ENCODE measurements at regions not wholly inside any gene's neighbourhood (a gene's known extent, or its start where the extent isn't known, plus 50 kb on each side); places are given as distances from the start of the nearest gene placed in this dataset.

DNA sequence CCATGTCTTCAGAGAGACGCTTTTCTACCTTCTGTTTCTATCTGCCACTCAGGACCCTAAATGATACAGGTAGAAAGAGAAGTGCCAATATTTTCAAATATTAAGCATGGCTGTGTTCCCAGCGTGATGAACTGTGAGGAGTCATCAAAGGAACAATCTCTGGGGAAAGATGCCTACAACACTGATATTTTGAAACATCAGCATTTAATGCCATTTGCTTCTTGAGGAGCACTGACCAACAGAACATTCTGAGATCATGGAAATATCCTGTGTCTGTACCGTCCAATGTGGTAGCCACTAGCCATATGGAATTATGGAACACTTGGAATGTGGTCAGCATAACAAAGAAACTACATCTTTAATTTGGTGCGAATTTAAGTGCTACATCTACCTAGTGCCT is 117.9 kb upstream of the COL6A5 start:
- no peaks in the 10 kb centered on the region for H3K9me3 ChIP-seq
- H3K4me2 ChIP-seq = no peak overlapping the region
- no peak for TF ChIP-seq Cebpa-rat (IDR thresholded peaks at IDR 0.05)
- no peaks in the 10 kb centered on the region for H3K36me3 ChIP-seq
- H3K27me3 ChIP-seq = no peaks in the 10 kb centered on the region
- no peak overlapping the region for H3K27ac ChIP-seq
- no peak overlapping the region for H3K4me3 ChIP-seq
- H4K20me1 ChIP-seq = no peaks in the 10 kb centered on the region
- H3K4me1 ChIP-seq = no peaks in the 10 kb centered on the region
- no peak overlapping the region for H3K9ac ChIP-seq

DNA sequence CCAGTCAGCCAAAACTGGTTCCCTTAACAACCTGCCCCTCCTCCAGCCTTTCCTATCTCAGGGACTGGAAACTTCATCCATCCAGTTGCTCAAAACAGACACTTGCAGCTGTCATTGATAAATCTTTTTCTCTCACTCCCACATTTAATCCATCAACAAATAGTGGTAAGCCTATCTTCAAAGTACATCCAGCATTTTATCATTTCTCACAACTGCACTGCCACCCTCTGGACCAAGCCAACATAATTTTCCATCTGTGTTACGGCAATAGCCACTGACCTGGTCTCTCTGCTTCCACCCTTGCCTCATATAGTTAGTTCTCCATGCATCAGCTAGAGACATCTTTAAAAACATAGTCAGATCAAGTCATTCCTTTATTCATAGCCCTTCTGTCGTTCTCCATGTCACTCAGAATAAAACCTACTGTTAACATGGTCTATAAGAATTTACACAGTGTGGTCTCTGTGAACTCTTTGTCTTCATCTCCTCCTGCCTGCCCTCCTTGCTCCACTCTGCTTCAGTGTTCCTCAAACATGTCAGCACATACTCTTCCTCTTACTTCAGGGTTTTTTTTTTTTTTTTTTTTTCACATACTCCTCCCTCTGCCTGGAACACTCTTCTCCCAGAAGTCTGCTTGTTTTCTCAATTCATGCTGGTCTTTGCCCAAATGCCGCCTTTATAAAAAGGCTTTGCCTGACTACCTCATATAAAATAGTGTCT is 102.5 kb upstream of the COL6A5 start:
- no peak for TF ChIP-seq Cebpa-rat (IDR thresholded peaks at IDR 0.05)
- Histone ChIP-seq H3K9me3 (no peaks in the 10 kb centered on the region), H3K4me3 (no peak overlapping the region), H3K27ac (no peak overlapping the region), H3K9ac (no peak overlapping the region), H3K36me3 (no peaks in the 10 kb centered on the region), H3K27me3 (no peaks in the 10 kb centered on the region), H3K4me2 (no peak overlapping the region), H3K4me1 (no peaks in the 10 kb centered on the region), H4K20me1 (no peaks in the 10 kb centered on the region)

DNA sequence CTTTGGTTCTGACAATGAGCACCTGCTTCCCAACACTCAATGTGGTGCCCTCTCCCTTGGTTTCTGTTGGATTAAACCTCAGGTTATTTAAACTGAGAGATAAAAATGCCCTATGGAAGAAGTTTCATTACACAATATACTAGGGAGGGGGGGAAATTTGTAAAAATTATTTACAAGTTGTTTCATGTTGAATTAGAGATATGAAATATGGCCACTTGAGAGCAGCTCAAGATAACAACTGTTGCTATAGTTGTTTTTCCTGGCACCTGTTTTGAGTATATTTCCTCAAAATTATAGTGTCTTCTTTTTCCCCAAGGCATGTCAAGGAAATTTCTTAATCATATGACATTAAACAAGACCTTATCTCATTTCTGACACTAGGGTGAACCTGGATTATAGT is 101.7 kb upstream of the COL6A5 start:
- H3K4me3 ChIP-seq = no peak overlapping the region
- no peak overlapping the region for H3K9ac ChIP-seq
- TF ChIP-seq Cebpa-rat (IDR thresholded peaks at IDR 0.05) = no peak
- H3K27me3 ChIP-seq = no peaks in the 10 kb centered on the region
- no peaks in the 10 kb centered on the region for H3K4me1 ChIP-seq
- no peaks in the 10 kb centered on the region for H4K20me1 ChIP-seq
- H3K27ac ChIP-seq = no peak overlapping the region
- no peaks in the 10 kb centered on the region for H3K9me3 ChIP-seq
- H3K4me2 ChIP-seq = no peak overlapping the region
- no peaks in the 10 kb centered on the region for H3K36me3 ChIP-seq

DNA sequence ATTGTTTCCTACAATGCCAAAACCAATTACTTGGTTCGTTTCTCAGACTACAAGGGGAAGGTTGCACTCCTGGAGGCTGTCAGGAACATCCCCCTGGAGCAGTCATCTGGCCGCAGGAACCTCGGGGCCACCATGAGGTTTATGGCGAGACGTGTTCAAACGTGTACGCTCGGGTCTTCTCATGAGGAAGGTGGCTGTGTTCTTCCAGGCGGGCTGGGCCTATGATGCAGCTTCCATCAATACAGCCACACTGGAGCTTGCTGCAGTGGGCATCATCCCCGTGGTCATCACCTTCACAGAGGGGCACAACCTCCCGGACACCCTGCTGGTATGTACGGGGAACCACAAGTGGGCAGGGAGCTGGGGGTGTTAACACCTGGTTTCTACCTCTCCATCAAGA is 94.5 kb upstream of the COL6A5 start:
- Histone ChIP-seq H3K9ac (no peak overlapping the region), H4K20me1 (no peaks in the 10 kb centered on the region), H3K27ac (no peak overlapping the region), H3K9me3 (no peaks in the 10 kb centered on the region), H3K27me3 (no peaks in the 10 kb centered on the region), H3K4me1 (no peaks in the 10 kb centered on the region), H3K36me3 (no peaks in the 10 kb centered on the region), H3K4me2 (no peak overlapping the region), H3K4me3 (no peak overlapping the region)
- TF ChIP-seq Cebpa-rat (IDR thresholded peaks at IDR 0.05) = no peak

DNA sequence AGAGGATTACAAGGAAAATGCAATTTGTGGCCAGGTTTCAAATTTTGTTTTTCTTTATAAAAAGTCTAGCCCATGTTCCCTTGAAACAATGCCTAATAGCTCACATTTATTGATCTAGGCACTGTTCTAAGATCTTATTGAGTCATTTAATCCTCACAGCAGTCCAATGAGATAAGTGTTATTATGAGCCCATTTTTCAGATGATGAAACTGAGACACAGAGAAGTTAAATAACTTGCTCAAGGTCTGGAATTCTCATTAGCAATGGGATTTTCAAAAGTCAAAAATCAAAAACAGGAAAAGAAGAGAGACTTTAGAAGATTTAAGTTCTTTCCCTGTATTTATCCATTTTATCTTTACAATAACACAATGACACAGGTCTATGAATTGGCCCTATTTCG is 90.0 kb upstream of the COL6A5 start:
- H3K9me3 ChIP-seq = no peaks in the 10 kb centered on the region
- H3K27ac ChIP-seq = no peak overlapping the region
- TF ChIP-seq Cebpa-rat (IDR thresholded peaks at IDR 0.05) = no peak
- no peaks in the 10 kb centered on the region for H4K20me1 ChIP-seq
- H3K4me1 ChIP-seq = no peaks in the 10 kb centered on the region
- no peaks in the 10 kb centered on the region for H3K27me3 ChIP-seq
- no peaks in the 10 kb centered on the region for H3K36me3 ChIP-seq
- no peak overlapping the region for H3K9ac ChIP-seq
- no peak overlapping the region for H3K4me3 ChIP-seq
- H3K4me2 ChIP-seq = no peak overlapping the region

DNA sequence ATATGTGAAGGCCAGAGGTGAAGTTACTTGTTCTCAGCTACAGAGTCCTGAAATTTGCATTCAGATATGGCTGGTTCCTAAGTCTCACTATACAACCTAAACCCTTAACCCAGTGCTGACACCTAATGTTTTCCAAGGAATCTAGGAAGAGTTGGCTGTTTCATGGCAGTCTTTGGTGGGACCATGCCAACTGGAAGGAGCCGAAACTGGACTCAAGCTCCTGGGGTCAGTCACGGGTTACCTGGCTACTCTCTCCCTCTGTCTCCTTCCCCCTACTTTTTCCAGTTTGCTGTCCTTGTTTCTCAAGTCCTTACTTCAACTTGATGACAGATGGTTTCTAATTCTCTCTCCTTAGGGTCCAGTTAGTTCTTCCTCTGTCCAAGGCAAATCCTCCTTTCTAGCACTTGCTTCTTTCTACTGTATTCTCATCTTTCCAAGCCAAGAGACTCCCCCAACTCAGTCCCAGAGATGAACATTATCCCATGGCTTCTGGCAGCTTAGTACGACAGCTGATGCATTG is 88.6 kb upstream of the COL6A5 start:
- H3K4me3 ChIP-seq = no peak overlapping the region
- H3K27me3 ChIP-seq = no peaks in the 10 kb centered on the region
- no peak overlapping the region for H3K4me2 ChIP-seq
- no peak overlapping the region for H3K9ac ChIP-seq
- no peaks in the 10 kb centered on the region for H3K36me3 ChIP-seq
- no peaks in the 10 kb centered on the region for H4K20me1 ChIP-seq
- no peaks in the 10 kb centered on the region for H3K9me3 ChIP-seq
- H3K27ac ChIP-seq = no peak overlapping the region
- no peak for TF ChIP-seq Cebpa-rat (IDR thresholded peaks at IDR 0.05)
- no peaks in the 10 kb centered on the region for H3K4me1 ChIP-seq

DNA sequence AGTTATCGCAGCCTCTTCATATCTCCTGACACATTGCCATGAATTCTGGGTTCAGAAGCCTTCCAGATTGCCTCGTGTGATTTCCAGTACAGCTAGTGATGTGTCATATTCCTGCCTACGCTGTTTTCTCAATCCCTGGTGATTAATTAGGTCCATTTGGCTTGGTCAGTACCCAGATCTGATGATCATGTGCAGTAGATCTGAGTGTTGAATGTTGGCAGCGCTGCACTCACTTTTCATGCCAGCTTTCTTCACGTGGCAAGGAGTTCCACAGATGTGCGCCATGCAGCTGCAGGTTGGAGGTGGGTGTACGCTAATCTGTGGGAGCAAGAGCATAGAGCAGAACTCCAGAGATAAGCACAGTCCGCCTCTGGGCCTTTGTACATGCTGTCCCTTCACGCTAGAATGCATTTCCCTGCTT is 86.9 kb upstream of the COL6A5 start:
- TF ChIP-seq Cebpa-rat (IDR thresholded peaks at IDR 0.05) = no peak
- no peaks in the 10 kb centered on the region for H3K36me3 ChIP-seq
- H3K9ac ChIP-seq = no peak overlapping the region
- H3K9me3 ChIP-seq = no peaks in the 10 kb centered on the region
- H3K27ac ChIP-seq = no peak overlapping the region
- no peaks in the 10 kb centered on the region for H3K4me1 ChIP-seq
- no peaks in the 10 kb centered on the region for H4K20me1 ChIP-seq
- no peaks in the 10 kb centered on the region for H3K27me3 ChIP-seq
- no peak overlapping the region for H3K4me2 ChIP-seq
- H3K4me3 ChIP-seq = no peak overlapping the region

DNA sequence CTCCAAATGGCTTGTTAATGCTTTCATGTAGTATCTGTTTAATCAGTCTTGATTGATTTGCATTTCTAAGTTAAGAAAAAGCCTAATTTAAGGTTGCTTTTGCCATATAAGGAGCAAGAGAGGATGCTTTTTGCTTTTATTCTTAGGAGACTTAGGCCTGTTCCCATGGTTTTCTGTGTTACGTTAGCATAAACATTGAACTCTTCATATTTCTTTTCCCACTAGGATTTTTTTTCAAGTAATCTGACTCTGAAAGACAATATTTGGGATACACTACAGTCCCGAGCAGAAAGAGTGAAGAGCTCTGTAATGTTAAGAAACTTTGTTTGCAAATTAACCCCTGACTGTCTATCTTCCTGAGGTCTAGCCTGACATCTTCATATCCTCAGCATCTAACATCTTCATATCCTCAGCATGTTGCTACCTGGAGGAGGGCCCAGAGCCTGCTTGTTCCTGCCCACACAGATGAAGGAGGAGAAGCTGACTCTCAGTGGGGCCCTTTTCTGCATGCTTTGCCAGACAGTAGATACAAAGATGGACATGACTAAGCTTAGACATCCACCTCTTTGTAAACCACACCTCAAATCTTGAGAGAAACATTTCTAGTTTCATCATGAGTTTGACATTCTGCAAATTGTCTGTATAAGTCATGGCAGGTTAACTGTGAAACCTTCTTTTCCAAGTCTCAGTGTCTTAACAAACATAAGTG is 86.2 kb upstream of the COL6A5 start:
- Histone ChIP-seq H3K27me3 (no peaks in the 10 kb centered on the region), H3K9me3 (no peaks in the 10 kb centered on the region), H3K4me2 (no peak overlapping the region), H3K4me3 (no peak overlapping the region), H4K20me1 (no peaks in the 10 kb centered on the region), H3K9ac (no peak overlapping the region), H3K36me3 (no peaks in the 10 kb centered on the region), H3K4me1 (no peaks in the 10 kb centered on the region), H3K27ac (no peak overlapping the region)
- TF ChIP-seq Cebpa-rat (IDR thresholded peaks at IDR 0.05) = no peak

DNA sequence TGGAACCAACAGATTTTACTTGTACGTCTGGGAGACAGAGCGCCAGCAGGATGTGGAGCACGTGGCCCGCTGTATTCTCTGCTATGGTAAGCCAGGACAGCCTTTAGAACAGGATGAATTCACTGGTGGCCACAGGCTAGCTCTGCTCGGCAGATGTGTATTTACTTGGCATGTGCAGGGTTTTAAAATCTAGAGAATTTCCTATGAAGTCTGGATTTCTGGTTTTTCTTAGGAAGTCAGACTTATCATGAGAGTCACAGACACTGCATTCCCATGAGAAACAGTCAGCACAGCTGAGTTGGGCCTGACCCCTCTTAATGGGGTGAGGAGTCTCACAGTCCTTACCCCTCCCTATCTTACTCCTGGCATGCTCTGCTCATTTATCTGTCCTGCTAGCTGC is 84.6 kb upstream of the COL6A5 start:
- no peaks in the 10 kb centered on the region for H3K36me3 ChIP-seq
- H3K4me2 ChIP-seq = no peak overlapping the region
- no peaks in the 10 kb centered on the region for H3K9me3 ChIP-seq
- H3K4me3 ChIP-seq = no peak overlapping the region
- no peak for TF ChIP-seq Cebpa-rat (IDR thresholded peaks at IDR 0.05)
- H4K20me1 ChIP-seq = no peaks in the 10 kb centered on the region
- no peaks in the 10 kb centered on the region for H3K4me1 ChIP-seq
- H3K27ac ChIP-seq = no peak overlapping the region
- no peaks in the 10 kb centered on the region for H3K27me3 ChIP-seq
- H3K9ac ChIP-seq = no peak overlapping the region

DNA sequence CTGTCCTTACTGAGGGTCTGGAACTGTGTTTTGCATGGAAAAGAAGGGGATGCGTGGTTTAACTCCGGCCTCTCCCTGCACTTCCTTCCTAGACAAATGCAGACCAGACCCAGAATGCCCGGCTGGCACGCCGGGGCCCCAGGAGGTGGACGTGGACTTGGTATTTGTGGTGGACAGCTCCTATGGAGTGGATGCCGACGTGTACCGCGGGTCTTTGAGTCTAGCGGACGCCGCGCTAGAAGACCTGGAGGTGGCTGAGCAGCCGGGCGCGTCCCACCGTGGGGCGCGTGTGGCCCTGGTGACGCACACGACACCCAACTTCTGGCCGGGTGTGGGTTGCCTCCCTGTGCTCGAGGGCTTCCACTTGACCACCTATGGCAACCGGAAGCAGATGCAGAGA is 81.8 kb upstream of the COL6A5 start:
- Histone ChIP-seq H3K4me1 (no peaks in the 10 kb centered on the region), H3K27ac (no peak overlapping the region), H3K9me3 (no peaks in the 10 kb centered on the region), H3K4me3 (no peak overlapping the region), H3K27me3 (no peaks in the 10 kb centered on the region), H3K36me3 (no peaks in the 10 kb centered on the region), H3K4me2 (no peak overlapping the region), H3K9ac (no peak overlapping the region), H4K20me1 (no peaks in the 10 kb centered on the region)
- TF ChIP-seq Cebpa-rat (IDR thresholded peaks at IDR 0.05) = no peak

Measured in BLaER1 (cell line).